ENCODE measurements at regions not wholly inside any gene's neighbourhood (a gene's known extent, or its start where the extent isn't known, plus 50 kb on each side); places are given as distances from the start of the nearest gene placed in this dataset.
A peak's percentile ranks its signal among the peaks of the same experiment; 100 is the strongest.

- TF ChIP-seq SRSF9 (IDR thresholded peaks at IDR 0.05; ENCODE audit: borderline replicate concordance, insufficient read depth, low read depth, low read length, poor library complexity, severe bottlenecking): no peak
- peak; percentile 93 for TF ChIP-seq NR2F6 (IDR thresholded peaks at IDR 0.05)
- TF ChIP-seq NR2F6 (CRISPR knock-in tag; IDR thresholded peaks at IDR 0.05): peak; percentile 90
- no peak; the same call in 1 of the 2 replicates for TF ChIP-seq SALL1 (CRISPR knock-in tag; IDR thresholded peaks at IDR 0.05)
- 0 out of 2 replicates have a peak, but pooled peaks have one; percentile 32 for TF ChIP-seq JUND (CRISPR knock-in tag; IDR thresholded peaks at IDR 0.05)
- TF ChIP-seq ZBTB43 (CRISPR knock-in tag; conservative IDR thresholded peaks at IDR 0.05): no peak
- TF ChIP-seq ZNF329 (CRISPR knock-in tag; IDR thresholded peaks at IDR 0.05; ENCODE audit: low read depth): no peak
- TF ChIP-seq ZFP36 (IDR thresholded peaks at IDR 0.05; ENCODE audit: borderline replicate concordance, low read depth, low read length, partially characterized antibody): no peak
- TF ChIP-seq, protein P1, sequence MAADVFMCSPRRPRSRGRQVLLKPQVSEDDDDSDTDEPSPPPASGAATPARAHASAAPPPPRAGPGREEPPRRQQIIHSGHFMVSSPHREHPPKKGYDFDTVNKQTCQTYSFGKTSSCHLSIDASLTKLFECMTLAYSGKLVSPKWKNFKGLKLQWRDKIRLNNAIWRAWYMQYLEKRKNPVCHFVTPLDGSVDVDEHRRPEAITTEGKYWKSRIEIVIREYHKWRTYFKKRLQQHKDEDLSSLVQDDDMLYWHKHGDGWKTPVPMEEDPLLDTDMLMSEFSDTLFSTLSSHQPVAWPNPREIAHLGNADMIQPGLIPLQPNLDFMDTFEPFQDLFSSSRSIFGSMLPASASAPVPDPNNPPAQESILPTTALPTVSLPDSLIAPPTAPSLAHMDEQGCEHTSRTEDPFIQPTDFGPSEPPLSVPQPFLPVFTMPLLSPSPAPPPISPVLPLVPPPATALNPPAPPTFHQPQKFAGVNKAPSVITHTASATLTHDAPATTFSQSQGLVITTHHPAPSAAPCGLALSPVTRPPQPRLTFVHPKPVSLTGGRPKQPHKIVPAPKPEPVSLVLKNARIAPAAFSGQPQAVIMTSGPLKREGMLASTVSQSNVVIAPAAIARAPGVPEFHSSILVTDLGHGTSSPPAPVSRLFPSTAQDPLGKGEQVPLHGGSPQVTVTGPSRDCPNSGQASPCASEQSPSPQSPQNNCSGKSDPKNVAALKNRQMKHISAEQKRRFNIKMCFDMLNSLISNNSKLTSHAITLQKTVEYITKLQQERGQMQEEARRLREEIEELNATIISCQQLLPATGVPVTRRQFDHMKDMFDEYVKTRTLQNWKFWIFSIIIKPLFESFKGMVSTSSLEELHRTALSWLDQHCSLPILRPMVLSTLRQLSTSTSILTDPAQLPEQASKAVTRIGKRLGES (CRISPR knock-in tag; IDR thresholded peaks at IDR 0.05; ENCODE audit: borderline replicate concordance): no peak
- TF ChIP-seq NBN (conservative IDR thresholded peaks at IDR 0.05): no peak
- no peak for TF ChIP-seq ZNF800 (CRISPR knock-in tag; IDR thresholded peaks at IDR 0.05)
- peak; percentile 55; the same call in 1 of the 2 replicates for TF ChIP-seq THAP11 (CRISPR knock-in tag; IDR thresholded peaks at IDR 0.05)
- TF ChIP-seq ZNF292 (CRISPR knock-in tag; IDR thresholded peaks at IDR 0.05; ENCODE audit: borderline replicate concordance, low read depth): no peak
- peak; percentile 80 for TF ChIP-seq CREM (IDR thresholded peaks at IDR 0.05)
- no peak for TF ChIP-seq CREM (CRISPR knock-in tag; IDR thresholded peaks at IDR 0.05)
- TF ChIP-seq, protein P2, sequence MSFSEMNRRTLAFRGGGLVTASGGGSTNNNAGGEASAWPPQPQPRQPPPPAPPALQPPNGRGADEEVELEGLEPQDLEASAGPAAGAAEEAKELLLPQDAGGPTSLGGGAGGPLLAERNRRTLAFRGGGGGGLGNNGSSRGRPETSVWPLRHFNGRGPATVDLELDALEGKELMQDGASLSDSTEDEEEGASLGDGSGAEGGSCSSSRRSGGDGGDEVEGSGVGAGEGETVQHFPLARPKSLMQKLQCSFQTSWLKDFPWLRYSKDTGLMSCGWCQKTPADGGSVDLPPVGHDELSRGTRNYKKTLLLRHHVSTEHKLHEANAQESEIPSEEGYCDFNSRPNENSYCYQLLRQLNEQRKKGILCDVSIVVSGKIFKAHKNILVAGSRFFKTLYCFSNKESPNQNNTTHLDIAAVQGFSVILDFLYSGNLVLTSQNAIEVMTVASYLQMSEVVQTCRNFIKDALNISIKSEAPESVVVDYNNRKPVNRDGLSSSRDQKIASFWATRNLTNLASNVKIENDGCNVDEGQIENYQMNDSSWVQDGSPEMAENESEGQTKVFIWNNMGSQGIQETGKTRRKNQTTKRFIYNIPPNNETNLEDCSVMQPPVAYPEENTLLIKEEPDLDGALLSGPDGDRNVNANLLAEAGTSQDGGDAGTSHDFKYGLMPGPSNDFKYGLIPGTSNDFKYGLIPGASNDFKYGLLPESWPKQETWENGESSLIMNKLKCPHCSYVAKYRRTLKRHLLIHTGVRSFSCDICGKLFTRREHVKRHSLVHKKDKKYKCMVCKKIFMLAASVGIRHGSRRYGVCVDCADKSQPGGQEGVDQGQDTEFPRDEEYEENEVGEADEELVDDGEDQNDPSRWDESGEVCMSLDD (CRISPR knock-in tag; IDR thresholded peaks at IDR 0.05; ENCODE audit: borderline replicate concordance): no peak
- peak; percentile 97 for TF ChIP-seq PPARG (CRISPR knock-in tag; conservative IDR thresholded peaks at IDR 0.05)
- TF ChIP-seq ZNF556 (CRISPR knock-in tag; IDR thresholded peaks at IDR 0.05; ENCODE audit: borderline replicate concordance): no peak
- TF ChIP-seq RCOR2 (CRISPR knock-in tag; IDR thresholded peaks at IDR 0.05): no peak
- TF ChIP-seq, protein P3, sequence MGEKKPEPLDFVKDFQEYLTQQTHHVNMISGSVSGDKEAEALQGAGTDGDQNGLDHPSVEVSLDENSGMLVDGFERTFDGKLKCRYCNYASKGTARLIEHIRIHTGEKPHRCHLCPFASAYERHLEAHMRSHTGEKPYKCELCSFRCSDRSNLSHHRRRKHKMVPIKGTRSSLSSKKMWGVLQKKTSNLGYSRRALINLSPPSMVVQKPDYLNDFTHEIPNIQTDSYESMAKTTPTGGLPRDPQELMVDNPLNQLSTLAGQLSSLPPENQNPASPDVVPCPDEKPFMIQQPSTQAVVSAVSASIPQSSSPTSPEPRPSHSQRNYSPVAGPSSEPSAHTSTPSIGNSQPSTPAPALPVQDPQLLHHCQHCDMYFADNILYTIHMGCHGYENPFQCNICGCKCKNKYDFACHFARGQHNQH (CRISPR knock-in tag; IDR thresholded peaks at IDR 0.05): peak; percentile 96
These were observed 134.5 kb downstream of the BTC start (continued) for GRCh38 chr4:74659576-74660411.
